ENCODE measurements at regions not wholly inside any gene's neighbourhood (a gene's known extent, or its start where the extent isn't known, plus 50 kb on each side); places are given as distances from the start of the nearest gene placed in this dataset.
"Not testable (repeated sequence)": the region's sequence is repeated elsewhere in the genome, so short reads cannot be mapped to it uniquely, and the experiment has no call there.

- no peak for TF ChIP-seq EZH2phosphoT487 (IDR thresholded peaks at IDR 0.05; ENCODE audit: low read depth)
- TF ChIP-seq, protein P1, sequence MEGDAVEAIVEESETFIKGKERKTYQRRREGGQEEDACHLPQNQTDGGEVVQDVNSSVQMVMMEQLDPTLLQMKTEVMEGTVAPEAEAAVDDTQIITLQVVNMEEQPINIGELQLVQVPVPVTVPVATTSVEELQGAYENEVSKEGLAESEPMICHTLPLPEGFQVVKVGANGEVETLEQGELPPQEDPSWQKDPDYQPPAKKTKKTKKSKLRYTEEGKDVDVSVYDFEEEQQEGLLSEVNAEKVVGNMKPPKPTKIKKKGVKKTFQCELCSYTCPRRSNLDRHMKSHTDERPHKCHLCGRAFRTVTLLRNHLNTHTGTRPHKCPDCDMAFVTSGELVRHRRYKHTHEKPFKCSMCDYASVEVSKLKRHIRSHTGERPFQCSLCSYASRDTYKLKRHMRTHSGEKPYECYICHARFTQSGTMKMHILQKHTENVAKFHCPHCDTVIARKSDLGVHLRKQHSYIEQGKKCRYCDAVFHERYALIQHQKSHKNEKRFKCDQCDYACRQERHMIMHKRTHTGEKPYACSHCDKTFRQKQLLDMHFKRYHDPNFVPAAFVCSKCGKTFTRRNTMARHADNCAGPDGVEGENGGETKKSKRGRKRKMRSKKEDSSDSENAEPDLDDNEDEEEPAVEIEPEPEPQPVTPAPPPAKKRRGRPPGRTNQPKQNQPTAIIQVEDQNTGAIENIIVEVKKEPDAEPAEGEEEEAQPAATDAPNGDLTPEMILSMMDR (IDR thresholded peaks at IDR 0.05; ENCODE audit: low read depth, low read length): no peak
- Histone ChIP-seq H3K9me3 (ENCODE audit: insufficient read depth, low read length) (peaks cover 12% of the 10 kb centered on the region), H3K27me3 (ENCODE audit: low read depth, low read length) (no peaks in the 10 kb centered on the region; the same call in 1 of the 2 replicates), H3K9ac (ENCODE audit: low read length) (no peak overlapping the region), H3K36me3 (replicated peaks; ENCODE audit: low read depth, low read length) (no peaks in the 10 kb centered on the region), H3K4me3 (ENCODE audit: low read length) (no peak overlapping the region), H3K79me2 (ENCODE audit: low read length) (no peaks in the 10 kb centered on the region), H3K27ac (ENCODE audit: low read length) (no peak overlapping the region), H2AFZ (ENCODE audit: low read depth, low read length) (no peak overlapping the region), H3K4me2 (ENCODE audit: low read length) (no peak overlapping the region), H4K20me1 (ENCODE audit: insufficient read depth, low read length) (no peaks in the 10 kb centered on the region), H3K4me1 (ENCODE audit: low read length) (peaks cover 9% of the 10 kb centered on the region)
These were observed 106.4 kb upstream of the SHB start for GRCh38 chr9:38175423-38175822.

DNA sequence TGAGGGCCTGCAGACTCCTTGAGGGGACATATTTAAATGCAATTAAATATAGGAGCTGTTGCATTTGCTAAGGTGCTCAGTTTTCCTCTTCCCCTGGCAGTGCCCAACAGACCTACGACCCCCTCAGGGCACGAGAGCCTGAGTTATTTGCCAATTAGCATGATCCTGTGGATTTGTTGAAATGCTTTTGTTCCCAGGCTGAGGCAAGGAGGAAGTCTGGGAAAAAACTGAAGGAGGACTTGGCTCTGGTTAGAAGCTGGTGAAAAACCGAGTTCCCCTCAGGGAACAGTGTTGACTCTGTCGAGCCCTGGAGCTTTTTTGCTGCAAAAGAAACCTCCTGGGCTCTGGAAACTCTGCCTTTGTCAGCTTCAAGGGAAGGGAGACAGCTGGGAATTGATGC, 103.6 kb upstream of the SHB start:
- no peaks in the 10 kb centered on the region for H3K79me2 ChIP-seq (ENCODE audit: low read length)
- peaks cover 21% of the 10 kb centered on the region for H3K9me3 ChIP-seq (ENCODE audit: insufficient read depth, low read length)
- H2AFZ ChIP-seq (ENCODE audit: low read depth, low read length): no peak overlapping the region
- H3K27ac ChIP-seq (ENCODE audit: low read length): no peak overlapping the region
- H3K4me1 ChIP-seq (ENCODE audit: low read length): peaks cover under 1% of the 10 kb centered on the region; the same call in 1 of the 2 replicates
- no peak overlapping the region for H3K9ac ChIP-seq (ENCODE audit: low read length)
- TF ChIP-seq, protein P1 (IDR thresholded peaks at IDR 0.05; ENCODE audit: low read depth, low read length): no peak
- no peak for TF ChIP-seq EZH2phosphoT487 (IDR thresholded peaks at IDR 0.05; ENCODE audit: low read depth)
- no peak overlapping the region for H3K4me2 ChIP-seq (ENCODE audit: low read length)
- no peak overlapping the region for H3K4me3 ChIP-seq (ENCODE audit: low read length)
- no peaks in the 10 kb centered on the region; the same call in 1 of the 2 replicates for H3K27me3 ChIP-seq (ENCODE audit: low read depth, low read length)
- H4K20me1 ChIP-seq (ENCODE audit: insufficient read depth, low read length): no peaks in the 10 kb centered on the region
- H3K36me3 ChIP-seq (replicated peaks; ENCODE audit: low read depth, low read length): no peaks in the 10 kb centered on the region

DNA sequence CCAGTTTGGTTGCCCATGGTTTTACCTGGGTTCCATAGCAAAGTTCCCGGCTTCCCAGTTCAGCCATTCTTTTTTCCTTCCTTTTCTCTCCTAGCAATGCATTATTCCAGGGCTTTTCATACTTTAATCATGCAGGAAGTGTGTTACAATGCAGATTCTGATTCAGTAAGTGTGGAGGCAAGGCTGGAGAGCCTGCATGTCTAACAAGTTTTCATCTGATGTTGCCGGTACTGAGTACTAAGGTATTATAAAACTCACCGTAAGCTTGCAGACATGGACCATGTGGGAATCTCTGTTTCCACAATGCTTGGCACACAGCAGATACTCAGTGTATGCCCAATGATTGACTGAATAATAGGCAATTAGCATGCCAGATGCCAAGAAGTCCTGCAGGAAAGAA, 102.9 kb upstream of the SHB start:
- Histone ChIP-seq H3K36me3 (replicated peaks; ENCODE audit: low read depth, low read length) (no peaks in the 10 kb centered on the region), H3K27me3 (ENCODE audit: low read depth, low read length) (no peaks in the 10 kb centered on the region; the same call in 1 of the 2 replicates), H3K4me3 (ENCODE audit: low read length) (no peak overlapping the region), H2AFZ (ENCODE audit: low read depth, low read length) (no peak overlapping the region), H4K20me1 (ENCODE audit: insufficient read depth, low read length) (no peaks in the 10 kb centered on the region), H3K79me2 (ENCODE audit: low read length) (no peaks in the 10 kb centered on the region), H3K9me3 (ENCODE audit: insufficient read depth, low read length) (peaks cover 21% of the 10 kb centered on the region), H3K9ac (ENCODE audit: low read length) (no peak overlapping the region), H3K27ac (ENCODE audit: low read length) (no peak overlapping the region), H3K4me2 (ENCODE audit: low read length) (no peak overlapping the region), H3K4me1 (ENCODE audit: low read length) (no peaks in the 10 kb centered on the region)
- TF ChIP-seq EZH2phosphoT487 (IDR thresholded peaks at IDR 0.05; ENCODE audit: low read depth): no peak
- TF ChIP-seq, protein P1 (IDR thresholded peaks at IDR 0.05; ENCODE audit: low read depth, low read length): no peak

- Histone ChIP-seq H3K4me2 (ENCODE audit: low read length) (no peak overlapping the region), H3K9me3 (ENCODE audit: insufficient read depth, low read length) (peaks cover 21% of the 10 kb centered on the region), H3K27ac (ENCODE audit: low read length) (no peak overlapping the region), H3K4me3 (ENCODE audit: low read length) (no peak overlapping the region), H3K9ac (ENCODE audit: low read length) (no peak overlapping the region), H3K36me3 (replicated peaks; ENCODE audit: low read depth, low read length) (no peaks in the 10 kb centered on the region), H3K27me3 (ENCODE audit: low read depth, low read length) (no peaks in the 10 kb centered on the region; the same call in 1 of the 2 replicates), H3K79me2 (ENCODE audit: low read length) (no peaks in the 10 kb centered on the region), H2AFZ (ENCODE audit: low read depth, low read length) (no peak overlapping the region), H3K4me1 (ENCODE audit: low read length) (no peaks in the 10 kb centered on the region), H4K20me1 (ENCODE audit: insufficient read depth, low read length) (no peaks in the 10 kb centered on the region)
- TF ChIP-seq EZH2phosphoT487 (IDR thresholded peaks at IDR 0.05; ENCODE audit: low read depth): no peak
- TF ChIP-seq, protein P1 (IDR thresholded peaks at IDR 0.05; ENCODE audit: low read depth, low read length): no peak
These were observed 102.5 kb upstream of the SHB start for GRCh38 chr9:38171538-38171884.

- H4K20me1 ChIP-seq (ENCODE audit: insufficient read depth, low read length); H3K9ac ChIP-seq (ENCODE audit: low read length); H3K27me3 ChIP-seq (ENCODE audit: low read depth, low read length); H3K79me2 ChIP-seq (ENCODE audit: low read length); H3K27ac ChIP-seq (ENCODE audit: low read length); H3K36me3 ChIP-seq (replicated peaks; ENCODE audit: low read depth, low read length); H3K4me2 ChIP-seq (ENCODE audit: low read length); H3K4me1 ChIP-seq (ENCODE audit: low read length); H3K4me3 ChIP-seq (ENCODE audit: low read length); H2AFZ ChIP-seq (ENCODE audit: low read depth, low read length): not testable (repeated sequence)
- peaks cover 21% of the 10 kb centered on the region for H3K9me3 ChIP-seq (ENCODE audit: insufficient read depth, low read length)
These were observed 101.9 kb upstream of the SHB start for GRCh38 chr9:38170763-38171537.

- not testable (repeated sequence) for H3K27ac ChIP-seq (ENCODE audit: low read length); H3K79me2 ChIP-seq (ENCODE audit: low read length); H2AFZ ChIP-seq (ENCODE audit: low read depth, low read length); H3K36me3 ChIP-seq (replicated peaks; ENCODE audit: low read depth, low read length); H4K20me1 ChIP-seq (ENCODE audit: insufficient read depth, low read length); H3K4me1 ChIP-seq (ENCODE audit: low read length); H3K4me2 ChIP-seq (ENCODE audit: low read length); H3K27me3 ChIP-seq (ENCODE audit: low read depth, low read length); H3K4me3 ChIP-seq (ENCODE audit: low read length); H3K9ac ChIP-seq (ENCODE audit: low read length)
- H3K9me3 ChIP-seq (ENCODE audit: insufficient read depth, low read length): peaks cover 21% of the 10 kb centered on the region
These were observed 101.1 kb upstream of the SHB start for GRCh38 chr9:38170155-38170554.

All from OCI-LY3 (cell line).